OCI-LY3 (cell line): ENCODE measurements at regions not wholly inside any gene's neighbourhood (a gene's known extent, or its start where the extent isn't known, plus 50 kb on each side); places are given as distances from the start of the nearest gene placed in this dataset.
"Not testable (repeated sequence)": the region's sequence is repeated elsewhere in the genome, so short reads cannot be mapped to it uniquely, and the experiment has no call there.

Source experiments
- EZH2phosphoT487 ChIP-seq: fragments of 200-600 bp; shearing (Covaris generic); IDR thresholded peaks from 2 replicates; pipeline ENCODE4 v1.6.1; 2018; ENCODE audit warnings: antibody characterized with exemption, mixed run types, low read depth
- TF ChIP-seq, protein P1 (sequence below): fragments of 200-600, 300-600 bp; sonication (generic); IDR thresholded peaks from 2 replicates; pipeline ENCODE4 v1.5.1; 2014; ENCODE audit warnings: antibody characterized with exemption, low read length, low read depth

DNA sequence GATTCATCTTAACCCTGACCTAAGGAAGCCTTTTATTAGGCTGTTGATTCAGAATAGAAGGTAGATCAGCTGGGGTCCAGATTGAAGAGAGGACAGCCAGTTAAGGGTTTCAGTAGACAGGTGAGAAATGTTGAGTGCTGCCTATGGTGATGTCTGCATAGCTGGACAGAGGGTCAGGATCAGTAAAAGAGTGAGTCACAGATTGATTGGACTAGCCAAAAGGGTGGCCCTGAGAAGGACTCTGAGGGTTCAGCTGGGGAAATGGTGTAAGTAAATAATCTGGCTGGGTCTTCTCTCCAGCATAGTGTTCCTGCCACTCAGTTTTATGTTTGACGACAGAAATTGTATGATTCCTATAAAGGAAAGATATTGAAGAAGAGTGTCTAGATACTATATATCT lies 227.7 kb downstream of the RTP5 start:
- TF ChIP-seq, protein P1, sequence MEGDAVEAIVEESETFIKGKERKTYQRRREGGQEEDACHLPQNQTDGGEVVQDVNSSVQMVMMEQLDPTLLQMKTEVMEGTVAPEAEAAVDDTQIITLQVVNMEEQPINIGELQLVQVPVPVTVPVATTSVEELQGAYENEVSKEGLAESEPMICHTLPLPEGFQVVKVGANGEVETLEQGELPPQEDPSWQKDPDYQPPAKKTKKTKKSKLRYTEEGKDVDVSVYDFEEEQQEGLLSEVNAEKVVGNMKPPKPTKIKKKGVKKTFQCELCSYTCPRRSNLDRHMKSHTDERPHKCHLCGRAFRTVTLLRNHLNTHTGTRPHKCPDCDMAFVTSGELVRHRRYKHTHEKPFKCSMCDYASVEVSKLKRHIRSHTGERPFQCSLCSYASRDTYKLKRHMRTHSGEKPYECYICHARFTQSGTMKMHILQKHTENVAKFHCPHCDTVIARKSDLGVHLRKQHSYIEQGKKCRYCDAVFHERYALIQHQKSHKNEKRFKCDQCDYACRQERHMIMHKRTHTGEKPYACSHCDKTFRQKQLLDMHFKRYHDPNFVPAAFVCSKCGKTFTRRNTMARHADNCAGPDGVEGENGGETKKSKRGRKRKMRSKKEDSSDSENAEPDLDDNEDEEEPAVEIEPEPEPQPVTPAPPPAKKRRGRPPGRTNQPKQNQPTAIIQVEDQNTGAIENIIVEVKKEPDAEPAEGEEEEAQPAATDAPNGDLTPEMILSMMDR, result not testable (repeated sequence)
- TF ChIP-seq EZH2phosphoT487, result not testable (repeated sequence)
